NCI-H128 (cell line): ENCODE measurements at regions not wholly inside any gene's neighbourhood (a gene's known extent, or its start where the extent isn't known, plus 50 kb on each side); places are given as distances from the start of the nearest gene placed in this dataset.
"Not testable (repeated sequence)": the region's sequence is repeated elsewhere in the genome, so short reads cannot be mapped to it uniquely, and the experiment has no call there.

Experiments used
- DNase-seq: peaks from one replicate; lab custom pipeline; 2025; ENCODE audit not compliant: unreplicated experiment; lab: John Stamatoyannopoulos, UW

DNA sequence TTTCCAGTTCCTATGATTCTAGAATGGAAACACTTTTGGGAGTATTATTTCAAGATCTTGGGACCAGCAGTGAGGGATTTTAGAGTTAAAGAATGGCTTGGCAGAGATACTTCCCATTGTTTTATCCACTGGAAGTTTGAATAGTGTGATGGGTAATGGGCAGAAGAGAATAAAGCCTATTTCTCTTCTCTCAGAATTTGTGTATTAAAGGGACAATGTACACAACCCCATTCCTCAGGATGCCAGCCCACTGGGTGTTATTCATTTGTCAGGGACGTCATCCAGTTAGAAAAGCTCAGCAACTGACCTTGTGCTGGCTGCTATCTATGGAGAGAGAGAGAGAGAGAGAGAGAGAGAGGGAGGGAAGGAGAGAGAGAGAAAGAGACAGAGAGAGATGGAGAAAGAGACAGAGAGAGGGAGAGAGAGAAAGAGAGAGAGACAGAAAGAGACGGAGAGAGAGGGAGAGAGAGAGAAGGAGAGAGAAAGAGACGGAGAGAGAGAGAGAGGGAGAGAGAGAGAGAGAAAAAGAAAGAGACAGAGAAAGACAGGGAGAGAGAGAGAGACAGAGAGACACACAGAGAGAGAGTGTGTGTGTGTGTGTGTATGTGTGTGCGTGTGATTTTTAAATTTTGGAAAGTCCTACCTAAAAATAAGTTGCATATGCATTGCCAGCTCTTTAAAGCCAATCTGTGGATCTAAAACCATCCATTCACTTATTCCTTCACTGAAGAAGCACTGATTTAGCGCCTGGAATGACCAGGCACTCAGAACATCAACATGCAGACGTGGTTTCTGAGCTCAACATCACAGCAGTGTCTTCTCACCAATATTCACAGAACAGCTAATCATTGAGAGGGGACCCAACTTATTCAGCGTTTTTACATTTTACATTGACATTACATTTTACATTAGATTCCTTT, 388.8 kb downstream of the THBS2 start:
- no peak for DNase-seq

DNA sequence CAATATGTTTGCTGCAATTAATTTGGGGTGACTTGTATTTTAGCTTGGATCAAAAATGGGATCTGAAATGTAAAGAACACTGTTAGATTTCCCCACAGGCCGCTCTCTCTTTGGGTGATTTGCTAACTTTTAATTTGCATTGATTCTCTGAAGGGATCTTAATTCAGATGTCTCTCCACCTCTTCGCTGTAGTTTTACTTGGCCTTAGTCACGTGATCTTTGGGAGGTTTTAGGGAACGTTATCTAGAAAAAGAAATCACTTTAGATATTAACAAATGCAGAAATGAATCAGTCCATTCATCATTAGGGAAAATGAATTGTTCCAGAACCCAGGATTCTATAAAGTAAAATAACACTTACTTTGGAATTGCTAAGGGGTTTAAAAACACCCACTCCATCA, 390.2 kb downstream of the THBS2 start:
- no peak for DNase-seq

DNA sequence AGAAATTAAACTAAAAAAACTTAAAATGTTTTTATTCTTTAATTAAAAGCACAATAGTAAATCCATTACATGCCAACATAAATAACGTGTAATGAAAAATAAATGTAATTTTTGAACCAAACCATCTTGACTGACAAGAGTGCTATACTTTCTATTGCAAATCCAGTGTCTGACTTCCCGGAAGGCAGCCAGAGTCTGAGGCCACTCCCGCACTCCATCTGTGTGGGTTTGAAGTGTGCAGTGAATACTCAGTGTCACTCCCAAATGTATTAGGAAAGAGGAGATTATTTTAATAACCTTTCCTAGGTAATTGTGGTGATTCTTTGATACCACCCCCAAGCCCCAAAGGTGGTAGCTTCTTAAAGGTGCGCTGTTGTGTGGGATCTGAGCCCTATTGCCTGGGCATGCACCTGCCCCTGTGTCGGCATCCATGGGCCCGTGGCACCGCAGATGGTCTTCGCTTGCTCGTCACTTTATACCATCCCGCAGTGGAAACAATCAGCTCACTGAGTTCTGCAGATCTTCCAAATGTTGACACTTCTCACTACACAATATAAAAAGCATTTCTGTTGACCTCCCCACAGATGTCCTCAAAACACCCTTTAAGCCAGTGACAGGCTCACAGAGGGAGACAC, 391.2 kb downstream of the THBS2 start:
- DNase-seq = no peak

DNA sequence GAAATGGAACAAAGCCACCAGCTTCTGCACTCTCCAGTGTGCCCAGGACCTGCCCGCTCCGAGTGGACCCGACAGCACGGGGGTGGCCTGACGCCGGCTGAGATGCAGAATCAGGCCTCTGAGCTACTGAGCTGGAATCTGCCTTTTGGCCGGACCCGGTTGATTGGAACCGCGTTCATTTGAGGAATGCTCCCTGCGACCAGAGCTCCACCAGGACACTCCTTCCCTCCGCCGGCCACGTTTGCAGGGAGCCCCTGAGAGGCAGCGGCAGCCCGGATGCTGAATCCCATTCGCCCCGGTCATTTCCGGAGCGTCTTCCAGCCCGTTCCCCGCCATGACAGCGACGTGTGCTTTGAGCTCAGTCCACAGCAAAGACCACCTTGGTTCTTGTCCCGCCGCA, 392.7 kb downstream of the THBS2 start:
- DNase-seq = no peak

DNA sequence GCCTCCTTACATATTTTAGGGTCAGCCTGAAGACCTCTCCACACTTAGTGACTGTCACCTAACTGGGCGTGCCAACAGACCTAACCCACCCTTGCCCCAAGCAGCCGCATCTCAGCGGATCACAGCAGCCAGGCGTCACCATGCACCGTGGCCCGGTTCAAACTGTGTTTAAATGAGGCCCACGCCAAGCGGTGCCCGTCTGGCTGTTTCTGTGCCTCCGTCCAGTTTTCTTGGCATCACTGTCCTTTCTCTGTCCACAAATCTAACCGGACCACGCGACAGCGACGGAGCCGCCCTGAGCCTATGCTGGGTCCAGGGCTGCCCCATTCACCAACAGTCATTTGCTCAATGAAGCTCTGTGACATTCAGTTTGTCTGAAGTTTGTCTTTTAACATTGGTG, 393.3 kb downstream of the THBS2 start:
- DNase-seq = no peak

DNA sequence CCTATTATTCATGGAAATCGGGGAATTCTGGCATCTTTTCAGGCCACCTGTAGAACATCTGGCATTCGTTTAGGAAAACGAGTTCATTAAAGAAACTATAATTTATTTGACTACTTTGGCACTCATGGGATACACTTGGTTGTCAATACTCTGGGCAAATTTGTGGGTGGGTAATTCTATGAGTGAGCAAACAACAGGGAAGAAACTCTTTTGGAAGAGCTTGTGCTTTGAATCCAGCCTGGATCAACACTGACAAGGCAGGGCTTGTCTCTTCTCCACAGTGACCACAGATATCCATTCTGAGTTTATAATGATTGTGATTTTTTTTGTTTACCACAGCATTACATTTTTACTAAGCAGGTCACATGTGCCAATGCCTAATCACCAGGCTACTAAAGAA, 394.7 kb downstream of the THBS2 start:
- no peak for DNase-seq

DNA sequence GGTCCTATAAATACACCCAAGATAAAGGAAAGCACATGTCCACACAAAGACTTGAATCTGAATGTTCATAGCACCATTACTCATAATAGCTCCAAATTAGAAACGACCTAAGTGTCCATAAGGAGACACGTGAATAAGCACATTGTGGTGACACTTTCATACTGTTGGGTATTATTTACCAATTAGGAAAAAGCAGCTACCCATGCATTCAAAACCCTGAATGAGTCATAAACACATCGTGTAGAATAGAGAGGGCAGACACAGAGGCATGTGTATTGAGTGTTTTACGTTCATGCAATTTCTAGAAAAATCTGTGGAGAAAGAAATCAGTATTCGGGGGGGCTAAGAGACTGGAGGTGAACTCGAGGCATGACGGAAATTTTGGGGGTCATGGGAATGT, 396.7 kb downstream of the THBS2 start:
- DNase-seq = no peak

DNA sequence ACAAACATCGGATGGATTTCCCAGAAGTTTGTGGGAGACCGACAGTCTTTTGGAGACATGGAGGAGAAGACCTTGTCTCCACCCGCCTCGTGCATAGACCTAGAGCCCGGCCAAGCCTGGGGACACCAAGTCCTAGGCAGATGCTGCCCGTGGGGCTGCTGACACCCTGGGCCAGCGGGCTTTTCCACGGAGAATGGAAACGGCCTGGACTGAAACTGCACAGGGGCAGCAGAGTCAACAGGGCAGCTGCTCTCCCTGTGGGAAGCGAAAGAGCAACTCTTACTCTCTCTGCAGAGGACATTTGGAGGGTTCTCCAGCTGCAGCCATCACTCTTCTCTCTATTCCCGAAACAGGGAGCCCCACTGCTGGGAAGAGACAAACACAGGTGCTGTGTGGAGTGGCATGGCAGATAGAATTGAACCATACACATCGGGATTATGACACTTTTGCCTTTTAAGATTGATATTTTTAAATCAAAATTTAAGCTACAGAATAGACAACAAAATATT, 401.2 kb downstream of the THBS2 start:
- DNase-seq = no peak

DNA sequence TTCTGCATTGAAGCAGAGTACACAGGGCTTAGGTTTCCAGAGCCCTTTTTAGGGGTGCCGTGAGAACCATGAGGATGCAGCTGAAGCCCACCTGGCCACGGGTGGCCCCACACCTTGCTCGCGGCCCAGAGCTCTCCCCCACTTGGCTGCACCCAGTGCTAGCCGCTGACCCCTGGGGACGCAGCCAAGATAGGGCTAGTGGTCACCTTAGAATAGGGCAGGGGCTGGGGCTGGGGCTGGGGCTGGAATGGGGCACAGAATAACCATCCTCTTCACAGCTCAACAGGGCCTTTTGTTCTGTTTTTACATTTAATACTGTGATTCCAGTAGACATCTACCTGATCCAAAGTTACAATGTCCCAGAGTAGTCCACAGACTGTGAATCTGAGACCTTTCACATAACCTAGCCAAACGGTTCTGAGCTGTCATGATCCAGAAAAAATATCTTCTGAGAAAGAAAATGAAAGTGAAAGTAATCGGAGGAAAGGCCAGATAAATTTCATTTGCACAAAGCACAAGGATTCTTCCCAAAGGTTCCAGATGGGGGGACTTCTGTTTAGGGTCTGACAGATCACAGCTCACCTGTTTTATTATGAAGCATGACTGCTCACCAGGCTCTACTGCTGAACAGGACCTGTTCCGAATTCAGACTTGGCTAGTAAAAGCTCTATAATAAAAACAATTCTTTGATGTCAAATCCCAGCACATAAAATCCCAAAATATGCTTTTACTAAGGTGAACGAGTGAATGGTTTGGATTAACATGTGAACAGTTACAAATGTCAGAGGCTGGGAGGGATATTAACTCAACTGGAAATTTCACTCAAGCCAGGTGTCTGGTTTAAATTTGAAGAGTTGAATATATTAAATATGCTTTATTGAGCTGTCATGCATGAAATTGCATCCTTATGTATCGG, 401.9 kb downstream of the THBS2 start:
- DNase-seq = no peak

DNA sequence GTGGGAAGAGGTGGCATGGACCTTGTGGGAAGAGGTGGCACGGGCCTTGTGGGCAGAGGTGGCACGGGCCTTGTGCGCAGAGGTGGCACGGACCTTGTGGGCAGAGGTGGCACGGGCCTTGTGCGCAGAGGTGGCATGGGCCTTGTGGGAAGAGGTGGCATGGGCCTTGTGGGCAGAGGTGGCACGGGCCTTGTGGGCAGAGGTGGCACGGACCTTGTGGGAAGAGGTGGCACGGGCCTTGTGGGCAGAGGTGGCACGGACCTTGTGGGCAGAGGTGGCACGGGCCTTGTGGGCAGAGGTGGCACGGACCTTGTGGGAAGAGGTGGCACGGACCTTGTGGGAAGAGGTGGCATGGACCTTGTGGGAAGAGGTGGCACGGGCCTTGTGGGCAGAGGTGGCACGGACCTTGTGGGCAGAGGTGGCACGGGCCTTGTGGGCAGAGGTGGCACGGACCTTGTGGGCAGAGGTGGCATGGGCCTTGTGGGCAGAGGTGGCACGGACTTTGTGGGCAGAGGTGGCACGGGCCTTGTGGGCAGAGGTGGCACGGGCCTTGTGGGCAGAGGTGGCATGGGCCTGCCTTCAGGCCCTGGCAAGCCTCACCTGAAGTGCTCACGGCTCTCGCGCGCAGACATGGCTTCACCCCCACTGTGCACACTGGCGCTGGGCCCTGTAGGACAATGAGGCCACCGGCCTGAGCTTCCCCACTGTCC, 403.5 kb downstream of the THBS2 start:
- DNase-seq = not testable (repeated sequence)

DNA sequence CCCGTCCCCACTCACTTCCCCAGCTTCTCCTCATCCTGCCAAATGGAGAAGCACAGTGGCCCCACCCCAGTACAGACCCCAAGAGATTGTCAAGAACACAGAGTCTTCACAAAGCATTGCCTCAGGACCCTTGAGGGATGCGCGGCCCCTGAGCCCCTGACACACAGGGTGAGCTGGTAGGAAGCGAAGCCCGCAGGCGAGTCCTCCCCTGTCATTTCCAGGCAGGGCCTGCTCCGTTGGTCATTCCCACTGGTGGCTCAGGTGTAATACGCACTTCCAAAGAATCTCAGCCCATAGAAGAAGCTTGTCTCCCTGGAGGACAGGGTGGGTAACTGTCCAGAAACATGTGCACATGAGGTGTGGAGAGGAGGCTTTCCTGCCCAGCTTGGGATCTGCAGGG, 404.2 kb downstream of the THBS2 start:
- DNase-seq = no peak

DNA sequence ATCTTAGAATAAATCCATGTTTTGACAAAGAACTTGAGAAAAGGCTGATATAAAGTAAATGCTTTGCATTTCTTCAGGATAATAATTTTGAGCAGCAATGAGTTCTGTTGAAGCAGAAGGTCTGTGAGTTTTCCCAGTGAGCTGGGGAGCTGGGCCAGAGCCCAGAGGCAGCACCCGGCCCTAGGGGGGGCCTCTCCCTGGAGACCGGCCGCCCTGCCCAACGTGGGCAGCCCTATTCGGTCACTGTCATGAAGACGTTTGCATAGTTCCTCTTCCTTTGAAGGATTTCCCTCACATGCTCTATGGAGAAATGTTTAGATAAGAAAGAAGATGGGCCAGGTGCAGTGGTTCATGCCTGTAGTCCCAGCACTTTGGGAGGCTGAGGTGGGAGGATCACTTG, 404.8 kb downstream of the THBS2 start:
- DNase-seq = no peak

DNA sequence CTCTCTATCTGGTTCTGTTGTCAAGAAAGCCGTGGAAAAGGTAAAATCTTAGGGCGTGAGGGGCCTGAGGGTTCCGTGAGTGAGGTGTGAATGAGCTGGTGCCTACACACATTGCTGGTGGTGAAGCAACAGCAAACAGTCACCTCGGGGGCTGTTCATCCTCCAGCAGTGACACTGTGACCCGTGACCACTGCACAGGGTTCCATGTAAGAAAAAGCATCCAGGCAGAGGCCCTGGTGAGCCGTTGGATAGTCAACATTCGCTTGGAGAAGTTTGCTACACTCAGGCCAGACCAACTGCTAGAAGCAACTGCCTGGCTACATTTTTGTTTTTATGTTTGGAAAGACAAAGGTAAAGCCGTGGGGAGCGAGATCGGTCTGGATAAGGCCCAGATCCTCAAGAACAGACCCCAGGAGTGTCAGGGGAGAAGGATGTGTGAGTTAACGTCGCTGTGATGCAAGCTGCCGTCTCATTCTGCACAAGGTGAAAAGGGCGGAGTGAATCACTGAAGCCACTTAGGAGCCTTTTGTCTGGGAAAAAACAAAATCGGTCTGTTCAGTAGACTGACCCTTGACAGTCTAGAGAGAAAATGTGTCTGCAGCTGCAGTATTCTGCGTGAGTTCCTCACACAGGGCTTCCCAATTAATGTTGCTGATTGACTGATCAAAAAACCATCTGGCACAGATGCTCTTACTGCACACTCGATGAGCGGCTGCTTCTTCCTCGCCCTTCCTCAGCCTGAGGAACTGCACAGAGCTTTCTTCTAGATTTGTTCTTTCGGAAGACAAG, 404.0 kb downstream of the SMOC2 start:
- no peak for DNase-seq

DNA sequence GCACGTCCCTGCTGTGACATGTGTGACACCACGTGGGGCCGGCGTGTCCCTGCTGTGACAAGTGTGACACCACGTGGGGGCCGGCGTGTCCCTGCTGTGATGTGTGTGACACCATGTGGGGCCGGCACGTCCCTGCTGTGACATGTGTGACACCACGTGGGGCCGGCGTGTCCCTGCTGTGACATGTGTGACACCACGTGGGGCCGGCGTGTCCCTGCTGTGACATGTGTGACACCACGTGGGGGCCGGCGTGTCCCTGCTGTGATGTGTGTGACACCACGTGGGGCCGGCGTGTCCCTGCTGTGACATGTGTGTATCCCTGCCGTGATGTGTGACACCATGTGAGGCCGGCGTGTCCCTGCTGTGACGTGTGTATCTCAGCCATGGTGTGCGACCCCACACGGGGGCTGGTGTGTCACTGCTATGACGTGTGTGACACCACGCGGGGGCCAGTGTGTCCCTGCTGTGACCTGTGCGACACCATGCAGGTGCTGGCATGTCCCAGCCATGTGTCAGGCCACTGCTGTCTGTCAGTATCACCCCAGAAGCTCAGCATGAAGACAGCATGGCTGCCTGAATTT, 401.7 kb downstream of the SMOC2 start:
- not testable (repeated sequence) for DNase-seq

DNA sequence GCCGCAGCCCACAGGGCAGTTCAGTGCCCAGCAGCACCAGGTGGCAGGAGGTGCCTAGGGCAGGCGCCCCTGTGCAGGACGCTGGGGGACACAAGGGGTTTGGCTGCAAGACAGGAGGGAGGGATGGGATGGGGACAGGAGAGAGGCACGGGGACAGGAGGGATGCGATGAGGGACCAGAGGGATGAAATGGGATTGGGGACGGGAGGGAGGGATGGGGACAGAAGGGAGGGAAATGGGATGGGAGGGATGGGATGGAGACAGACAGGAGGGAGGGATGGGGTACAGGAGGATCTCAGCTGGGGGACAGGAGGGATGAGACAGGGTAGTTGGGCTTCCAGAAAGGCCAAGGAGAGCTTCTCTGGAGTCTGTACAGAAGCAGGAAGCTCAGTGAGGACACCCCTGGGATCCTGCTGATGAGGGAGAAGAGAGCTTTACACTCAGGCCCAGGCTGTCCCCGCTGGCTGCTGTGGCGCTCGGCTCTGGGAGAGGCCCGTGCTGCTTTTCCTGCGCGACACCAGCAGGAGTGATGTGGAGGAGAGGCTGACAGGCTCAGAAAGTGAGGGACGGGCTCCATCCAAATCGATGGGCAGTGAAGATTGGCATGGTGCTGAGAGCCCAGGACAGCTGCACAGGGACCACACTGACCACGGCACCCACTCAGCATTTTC, 400.8 kb downstream of the SMOC2 start:
- no peak for DNase-seq

DNA sequence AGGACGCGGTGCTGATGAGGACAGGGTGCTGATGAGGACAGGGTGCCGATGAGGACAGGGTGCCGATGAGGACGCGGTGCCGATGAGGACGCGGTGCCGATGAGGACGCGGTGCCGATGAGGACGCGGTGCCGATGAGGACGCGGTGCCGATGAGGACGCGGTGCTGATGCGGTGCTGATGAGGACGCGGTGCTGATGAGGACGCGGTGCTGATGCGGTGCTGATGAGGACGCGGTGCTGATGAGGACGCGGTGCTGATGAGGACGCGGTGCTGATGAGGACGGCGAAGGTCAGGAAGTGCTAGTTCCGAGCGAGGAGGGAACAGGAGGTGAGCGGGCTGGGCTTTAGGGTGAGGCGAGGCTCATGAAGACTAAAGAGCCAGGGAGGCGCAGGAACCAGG, 399.9 kb downstream of the SMOC2 start:
- DNase-seq = not testable (repeated sequence)

DNA sequence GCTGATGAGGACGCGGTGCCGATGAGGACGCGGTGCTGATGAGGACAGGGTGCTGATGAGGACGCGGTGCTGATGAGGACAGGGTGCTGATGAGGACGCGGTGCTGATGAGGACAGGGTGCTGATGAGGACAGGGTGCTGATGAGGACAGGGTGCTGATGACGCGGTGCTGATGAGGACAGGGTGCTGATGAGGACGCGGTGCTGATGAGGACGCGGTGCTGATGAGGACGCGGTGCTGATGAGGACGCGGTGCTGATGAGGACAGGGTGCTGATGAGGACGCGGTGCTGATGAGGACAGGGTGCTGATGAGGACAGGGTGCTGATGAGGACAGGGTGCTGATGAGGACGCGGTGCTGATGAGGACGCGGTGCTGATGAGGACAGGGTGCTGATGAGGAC, 399.3 kb downstream of the SMOC2 start:
- not testable (repeated sequence) for DNase-seq

DNA sequence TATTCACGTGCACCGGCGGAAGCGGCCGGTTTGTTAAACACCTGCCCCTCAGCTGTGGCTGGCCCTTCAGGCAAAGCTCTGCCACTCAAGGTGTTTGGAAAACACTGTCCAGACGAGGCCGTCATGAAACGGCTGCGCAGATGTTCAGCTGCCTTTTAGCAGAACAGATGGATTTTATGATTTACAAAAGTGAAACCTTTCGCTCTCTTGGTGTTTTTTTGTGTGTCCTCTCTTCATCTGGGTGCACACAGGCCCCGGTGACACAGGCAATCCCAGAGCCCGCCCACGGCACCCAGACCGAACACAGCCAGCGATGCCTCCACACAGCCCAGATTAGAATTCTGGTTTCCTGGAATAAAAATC, 397.0 kb downstream of the SMOC2 start:
- DNase-seq = no peak
